H9 (cell line): ENCODE measurements at regions not wholly inside any gene's neighbourhood (a gene's known extent, or its start where the extent isn't known, plus 50 kb on each side); places are given as distances from the start of the nearest gene placed in this dataset.

ENCODE experiments used
- DNase-seq: peaks from one replicate; pipeline ENCODE4 v3.0.0-alpha.2; 2017
- H2AFZ ChIP-seq: one replicate; pipeline ENCODE4 v1.6.1; 2013; ENCODE audit warnings: mild to moderate bottlenecking, low read length, control low read depth, moderate library complexity
- H2AK5ac ChIP-seq: 2 replicates; pipeline ENCODE4 v1.6.1; 2013; ENCODE audit warnings: low read length, control low read depth, mixed read lengths; ENCODE audit not compliant: insufficient read length
- H2BK120ac ChIP-seq: one replicate; pipeline ENCODE4 v1.6.1; 2013; ENCODE audit warnings: low read depth, mild to moderate bottlenecking, low read length, control low read depth, inconsistent platforms; ENCODE audit not compliant: poor library complexity, severe bottlenecking
- H2BK12ac ChIP-seq: 2 replicates; pipeline ENCODE4 v1.6.1; 2013; ENCODE audit warnings: low read length, control low read depth, mixed read lengths, low read depth; ENCODE audit not compliant: insufficient read length
- H2BK15ac ChIP-seq: 2 replicates; pipeline ENCODE4 v1.6.1; 2013; ENCODE audit warnings: low read depth, low read length, control low read depth
- H2BK20ac ChIP-seq: one replicate; pipeline ENCODE4 v1.6.1; 2013; ENCODE audit warnings: low read depth, mild to moderate bottlenecking, low read length, control low read depth, inconsistent platforms; ENCODE audit not compliant: poor library complexity, severe bottlenecking
- H2BK5ac ChIP-seq: 2 replicates; pipeline ENCODE4 v1.6.1; 2013; ENCODE audit warnings: low read length, control low read depth, mixed read lengths; ENCODE audit not compliant: insufficient read length
- H3K14ac ChIP-seq: 2 replicates; pipeline ENCODE4 v1.6.1; 2013; ENCODE audit warnings: low read length, control low read depth; ENCODE audit not compliant: insufficient read depth
- H3K18ac ChIP-seq: 2 replicates; pipeline ENCODE4 v1.6.1; 2013; ENCODE audit warnings: low read depth, mild to moderate bottlenecking, mixed read lengths, low read length, control low read depth; ENCODE audit not compliant: insufficient read length
- H3K23ac ChIP-seq: 2 replicates; pipeline ENCODE4 v1.6.1; 2013; ENCODE audit warnings: low read length, control low read depth, mixed read lengths, low read depth; ENCODE audit not compliant: insufficient read length
- H3K23me2 ChIP-seq: 2 replicates; pipeline ENCODE4 v1.6.1; 2013; ENCODE audit warnings: low read depth, mild to moderate bottlenecking, mixed read lengths, low read length, control low read depth; ENCODE audit not compliant: insufficient read length, poor library complexity, severe bottlenecking
- H3K27ac ChIP-seq: 2 replicates; pipeline ENCODE4 v1.5.1; 2013; ENCODE audit warnings: low read length, control low read depth, mixed read lengths, low read depth; ENCODE audit not compliant: insufficient read length
- H3K27me3 ChIP-seq: 2 replicates; pipeline ENCODE4 v1.6.1; 2013; ENCODE audit warnings: low read length, control low read depth, inconsistent platforms; ENCODE audit not compliant: insufficient read depth
- H3K4ac ChIP-seq: 2 replicates; pipeline ENCODE4 v1.6.1; 2013; ENCODE audit warnings: low read depth, mild to moderate bottlenecking, control low read depth, inconsistent platforms, low read length, moderate library complexity
- H3K4me1 ChIP-seq: 2 replicates; pipeline ENCODE4 v1.6.1; 2013; ENCODE audit warnings: low read length, control low read depth, inconsistent platforms; ENCODE audit not compliant: insufficient read depth
- H3K4me2 ChIP-seq: 2 replicates; pipeline ENCODE4 v1.6.1; 2013; ENCODE audit warnings: low read length, control low read depth, mixed read lengths; ENCODE audit not compliant: insufficient read length, insufficient read depth
- H3K56ac ChIP-seq: 2 replicates; pipeline ENCODE4 v1.6.1; 2013; ENCODE audit warnings: low read depth, mild to moderate bottlenecking, mixed read lengths, low read length, control low read depth; ENCODE audit not compliant: insufficient read length
- H3K79me1 ChIP-seq: 2 replicates; pipeline ENCODE4 v1.6.1; 2013; ENCODE audit warnings: low read depth, mild to moderate bottlenecking, moderate library complexity, low read length, control low read depth, inconsistent platforms; ENCODE audit not compliant: insufficient read depth, poor library complexity, severe bottlenecking
- H3K79me2 ChIP-seq: 2 replicates; pipeline ENCODE4 v1.6.1; 2013; ENCODE audit warnings: low read length, control low read depth, inconsistent platforms; ENCODE audit not compliant: insufficient read depth
- H3K9ac ChIP-seq: 2 replicates; pipeline ENCODE4 v1.6.1; 2013; ENCODE audit warnings: low read length, control low read depth, mixed read lengths; ENCODE audit not compliant: insufficient read length; ENCODE audit errors: extremely low read depth
- H3K9me3 ChIP-seq: one replicate; pipeline ENCODE4 v1.6.1; 2013; ENCODE audit warnings: low read depth, low read length, inconsistent platforms; ENCODE audit not compliant: control insufficient read depth
- H3T11ph ChIP-seq: one replicate; pipeline ENCODE4 v1.6.1; 2013; ENCODE audit warnings: mild to moderate bottlenecking, low read length, control low read depth, inconsistent platforms
- H4K20me1 ChIP-seq: one replicate; pipeline ENCODE4 v1.6.1; 2013; ENCODE audit not compliant: control insufficient read depth, insufficient read length, insufficient read depth
- H4K5ac ChIP-seq: 2 replicates; pipeline ENCODE4 v1.6.1; 2013; ENCODE audit warnings: low read depth, mild to moderate bottlenecking, mixed read lengths, low read length, control low read depth; ENCODE audit not compliant: insufficient read length
- H4K8ac ChIP-seq: replicated peaks from 2 replicates; pipeline ENCODE4 v1.6.1; 2013; ENCODE audit warnings: low read length, control low read depth, mixed read lengths, low read depth; ENCODE audit not compliant: insufficient read length
- H4K91ac ChIP-seq: 2 replicates; pipeline ENCODE4 v1.6.1; 2013; ENCODE audit warnings: low read depth, mild to moderate bottlenecking, moderate library complexity, mixed read lengths, low read length, control low read depth; ENCODE audit not compliant: insufficient read length
- H3K27ac Mint-ChIP-seq, 3 experiments: 2 replicates in 2 of 3; 3 replicates in 1 of 3; pipeline ENCODE4 v1.8.0; 2020 to 2021; ENCODE audit warnings: mixed read lengths in 3 of 3, mild to moderate bottlenecking in 1 of 3, moderate library complexity in 1 of 3
- H3K27me3 Mint-ChIP-seq: 2 replicates; pipeline ENCODE4 v1.8.0; 2021; ENCODE audit warnings: low read depth, mild to moderate bottlenecking, moderate library complexity, mixed read lengths
- H3K36me3 Mint-ChIP-seq, 3 experiments: 2 replicates in 2 of 3; 3 replicates in 1 of 3; pipeline ENCODE4 v1.8.0; 2020 to 2021; ENCODE audit warnings: low read depth in 3 of 3, mixed read lengths in 3 of 3; ENCODE audit not compliant: insufficient read depth in 1 of 3
- H3K4me1 Mint-ChIP-seq, 2 experiments: 2 replicates each; pipeline ENCODE4 v1.8.0; 2020; ENCODE audit warnings: mixed read lengths in 2 of 2
- H3K4me3 Mint-ChIP-seq, 2 experiments: 2 replicates in 1 of 2; 3 replicates in 1 of 2; pipeline ENCODE4 v1.8.0; 2020 to 2021; ENCODE audit warnings: mild to moderate bottlenecking in 2 of 2, mixed read lengths in 2 of 2, moderate library complexity in 1 of 2
- H3K9me3 Mint-ChIP-seq, 2 experiments: 2 replicates in 1 of 2; 3 replicates in 1 of 2; pipeline ENCODE4 v1.8.0; 2020; ENCODE audit warnings: mild to moderate bottlenecking in 2 of 2, mixed read lengths in 2 of 2, moderate library complexity in 1 of 2
- CTCF ChIP-seq: fragments of 200-600 bp; sonication (generic); conservative IDR thresholded peaks from 3 replicates; pipeline ENCODE4 v1.8.0; 2021; ENCODE audit warnings: antibody characterized with exemption, mild to moderate bottlenecking
- WGBS: extraction: QIAGEN DNeasy Blood & Tissue Kit; methylation state at CpG from one replicate; pipeline ENCODE4 v1.1.7; 2013; ENCODE audit warnings: missing lambda C conversion rate, low lambda C conversion rate, mixed read lengths; ENCODE audit not compliant: insufficient read length; ENCODE audit errors: extremely low coverage; 5-methylcytosine and 5-hydroxymethylcytosine counted together

- Histone ChIP-seq H3K9me3 (no peaks in the 10 kb centered on the region), H3K23me2 (no peaks in the 10 kb centered on the region), H3K4me1 (no peaks in the 10 kb centered on the region), H2BK15ac (no peak overlapping the region), H4K20me1 (no peaks in the 10 kb centered on the region), H2AFZ (no peak overlapping the region), H4K91ac (no peak overlapping the region), H3K18ac (no peak overlapping the region), H3K27me3 (no peaks in the 10 kb centered on the region), H3K4me2 (no peak overlapping the region), H3K23ac (no peak overlapping the region), H2BK12ac (no peak overlapping the region), H2BK120ac (no peak overlapping the region), H3K79me1 (no peaks in the 10 kb centered on the region), H2BK20ac (no peak overlapping the region), H3T11ph (no peak overlapping the region), H3K14ac (no peak overlapping the region), H4K8ac (no peak overlapping the region), H2AK5ac (no peak overlapping the region), H3K4ac (no peak overlapping the region), H3K79me2 (no peaks in the 10 kb centered on the region), H4K5ac (no peak overlapping the region), H3K9ac (no peak overlapping the region), H3K27ac (no peak overlapping the region), H2BK5ac (no peak overlapping the region), H3K56ac (no peak overlapping the region)
- Mint-ChIP-seq H3K4me1 (peaks cover 2 to 4% of the 10 kb centered on the region in 2 experiments; a peak in 3 of 4 replicates), H3K27ac (peak overlapping the region in 1 of 3 experiments; percentile 92; a peak in 1 of 7 replicates), H3K9me3 (no peaks in the 10 kb centered on the region), H3K36me3 (no peaks in the 10 kb centered on the region), H3K27me3 (no peaks in the 10 kb centered on the region), H3K4me3 (no peak overlapping the region)
- DNase-seq, result no peak
- WGBS, result no CpG with 5 or more reads among the region's 5 CpGs
- TF ChIP-seq CTCF, result no peak
Measured at GRCh38 chr2:211067029-211067428, 510.6 kb downstream of the CPS1 start.
